LNCaP clone FGC (cell line): ENCODE measurements at regions not wholly inside any gene's neighbourhood (a gene's known extent, or its start where the extent isn't known, plus 50 kb on each side); places are given as distances from the start of the nearest gene placed in this dataset.

Source experiments
- DNase-seq: peaks from one replicate; pipeline ENCODE4 v3.0.0-alpha.2; 2011; ENCODE audit warnings: low read depth
- H3K4me3 ChIP-seq: 2 replicates; pipeline ENCODE4 v1.5.1; 2011; ENCODE audit warnings: mild to moderate bottlenecking, low read depth, low read length, control low read depth
- CTCF ChIP-seq: IDR thresholded peaks from 2 replicates; pipeline ENCODE4 v1.5.1; 2012; ENCODE audit warnings: mild to moderate bottlenecking; ENCODE audit not compliant: control insufficient read depth, insufficient read depth; ENCODE audit errors: extremely low read depth

- no peak overlapping the region for H3K4me3 ChIP-seq
- DNase-seq = no peak
- TF ChIP-seq CTCF = no peak
Observed at GRCh38 chr11:32005786-32006416, 85.0 kb upstream of the RCN1 start.

GRCh38 chr11:32003335-32003734 is 87.5 kb upstream of the RCN1 start:
- H3K4me3 ChIP-seq = no peak overlapping the region
- no peak for DNase-seq
- no peak for TF ChIP-seq CTCF

- H3K4me3 ChIP-seq = no peak overlapping the region
- DNase-seq = no peak
- no peak for TF ChIP-seq CTCF
Observed at GRCh38 chr11:32002311-32002710, 88.6 kb upstream of the RCN1 start.

GRCh38 chr11:31997955-31998354 is 92.9 kb upstream of the RCN1 start:
- H3K4me3 ChIP-seq = no peak overlapping the region
- TF ChIP-seq CTCF = no peak
- no peak for DNase-seq

- H3K4me3 ChIP-seq = no peak overlapping the region
- DNase-seq = no peak
- TF ChIP-seq CTCF = no peak
Observed at GRCh38 chr11:31996159-31996881, 94.6 kb upstream of the RCN1 start.

GRCh38 chr11:31995525-31996094 is 95.3 kb upstream of the RCN1 start:
- no peak for DNase-seq
- TF ChIP-seq CTCF = no peak
- H3K4me3 ChIP-seq = no peak overlapping the region
